ENCODE measurements at regions not wholly inside any gene's neighbourhood (a gene's known extent, or its start where the extent isn't known, plus 50 kb on each side); places are given as distances from the start of the nearest gene placed in this dataset.

GRCh38 chr6:169885131-169885530, 133.7 kb downstream of the ERMARD start:
- H3K4me2 ChIP-seq = no peak overlapping the region

GRCh38 chr6:169884158-169884557, 132.7 kb downstream of the ERMARD start:
- H3K9me3 ChIP-seq (ENCODE audit: low read depth) = no peaks in the 10 kb centered on the region
- H3K79me2 ChIP-seq = no peaks in the 10 kb centered on the region
- no peak overlapping the region for H3K4me2 ChIP-seq
- no peaks in the 10 kb centered on the region for H3K36me3 ChIP-seq (replicated peaks; ENCODE audit: insufficient read depth, low read depth)
- no peaks in the 10 kb centered on the region for H3K9me2 ChIP-seq (replicated peaks; ENCODE audit: insufficient read depth)
- no peaks in the 10 kb centered on the region for H3K4me1 ChIP-seq (ENCODE audit: insufficient read depth)
- no peak overlapping the region for H3K4me3 ChIP-seq
- TF ChIP-seq EZH2phosphoT487 (IDR thresholded peaks at IDR 0.05; ENCODE audit: low read depth, severe bottlenecking, unreplicated experiment) (no peak), EZH2 (IDR thresholded peaks at IDR 0.05; ENCODE audit: borderline replicate concordance) (no peak)
- TF ChIP-seq, protein P1, sequence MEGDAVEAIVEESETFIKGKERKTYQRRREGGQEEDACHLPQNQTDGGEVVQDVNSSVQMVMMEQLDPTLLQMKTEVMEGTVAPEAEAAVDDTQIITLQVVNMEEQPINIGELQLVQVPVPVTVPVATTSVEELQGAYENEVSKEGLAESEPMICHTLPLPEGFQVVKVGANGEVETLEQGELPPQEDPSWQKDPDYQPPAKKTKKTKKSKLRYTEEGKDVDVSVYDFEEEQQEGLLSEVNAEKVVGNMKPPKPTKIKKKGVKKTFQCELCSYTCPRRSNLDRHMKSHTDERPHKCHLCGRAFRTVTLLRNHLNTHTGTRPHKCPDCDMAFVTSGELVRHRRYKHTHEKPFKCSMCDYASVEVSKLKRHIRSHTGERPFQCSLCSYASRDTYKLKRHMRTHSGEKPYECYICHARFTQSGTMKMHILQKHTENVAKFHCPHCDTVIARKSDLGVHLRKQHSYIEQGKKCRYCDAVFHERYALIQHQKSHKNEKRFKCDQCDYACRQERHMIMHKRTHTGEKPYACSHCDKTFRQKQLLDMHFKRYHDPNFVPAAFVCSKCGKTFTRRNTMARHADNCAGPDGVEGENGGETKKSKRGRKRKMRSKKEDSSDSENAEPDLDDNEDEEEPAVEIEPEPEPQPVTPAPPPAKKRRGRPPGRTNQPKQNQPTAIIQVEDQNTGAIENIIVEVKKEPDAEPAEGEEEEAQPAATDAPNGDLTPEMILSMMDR (IDR thresholded peaks at IDR 0.05; ENCODE audit: poor library complexity) = no peak
- H3K27me3 ChIP-seq = peaks cover 21% of the 10 kb centered on the region
- H2AFZ ChIP-seq = no peak overlapping the region
- no peak for DNase-seq (ENCODE audit: low spot score)
- WGBS (ENCODE audit: low lambda C conversion rate, missing lambda C conversion rate) = 89% methylated on average over 6 of the region's 6 CpGs
- no peak overlapping the region for H3K27ac ChIP-seq
- no peaks in the 10 kb centered on the region for H4K20me1 ChIP-seq (ENCODE audit: insufficient read depth, poor library complexity, severe bottlenecking)

More at GRCh38 chr6:169885131-169885530, 133.7 kb downstream of the ERMARD start:
- no peak overlapping the region for H3K4me3 ChIP-seq
- DNase-seq (ENCODE audit: low spot score) = no peak
- no peak overlapping the region for H3K27ac ChIP-seq
- no peaks in the 10 kb centered on the region for H3K9me3 ChIP-seq (ENCODE audit: low read depth)
- H2AFZ ChIP-seq = no peak overlapping the region
- TF ChIP-seq EZH2 (IDR thresholded peaks at IDR 0.05; ENCODE audit: borderline replicate concordance) = no peak
- TF ChIP-seq, protein P1 (IDR thresholded peaks at IDR 0.05; ENCODE audit: poor library complexity) = no peak
- no peak for TF ChIP-seq EZH2phosphoT487 (IDR thresholded peaks at IDR 0.05; ENCODE audit: low read depth, severe bottlenecking, unreplicated experiment)
- H3K79me2 ChIP-seq = no peaks in the 10 kb centered on the region
- H3K4me1 ChIP-seq (ENCODE audit: insufficient read depth) = no peaks in the 10 kb centered on the region
- H4K20me1 ChIP-seq (ENCODE audit: insufficient read depth, poor library complexity, severe bottlenecking) = no peaks in the 10 kb centered on the region
- H3K27me3 ChIP-seq = peaks cover 21% of the 10 kb centered on the region
- no peaks in the 10 kb centered on the region for H3K36me3 ChIP-seq (replicated peaks; ENCODE audit: insufficient read depth, low read depth)
- H3K9me2 ChIP-seq (replicated peaks; ENCODE audit: insufficient read depth) = no peaks in the 10 kb centered on the region

DNA sequence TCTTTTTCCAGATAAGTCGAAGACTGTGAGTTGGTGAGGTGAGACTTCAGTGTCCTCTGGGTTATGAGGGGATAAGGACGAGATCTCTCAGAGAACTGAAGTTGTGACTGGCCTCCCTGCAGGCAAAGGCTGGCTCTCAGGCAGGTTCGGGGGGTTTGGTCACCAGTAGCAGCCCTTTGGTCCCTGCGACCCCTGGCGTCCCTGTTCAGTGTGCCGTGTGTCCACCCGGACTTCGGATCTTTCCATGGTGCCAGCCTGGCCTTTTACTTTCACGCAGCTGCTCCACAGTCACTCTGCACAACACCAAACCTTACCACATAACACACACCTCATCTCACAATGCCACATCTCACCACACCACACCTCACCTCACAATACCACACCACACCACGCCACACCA, 131.9 kb downstream of the ERMARD start:
- no peak overlapping the region for H3K4me2 ChIP-seq
- H3K36me3 ChIP-seq (replicated peaks; ENCODE audit: insufficient read depth, low read depth) = no peaks in the 10 kb centered on the region
- H3K9me2 ChIP-seq (replicated peaks; ENCODE audit: insufficient read depth) = no peaks in the 10 kb centered on the region
- no peak overlapping the region for H3K4me3 ChIP-seq
- peaks cover 19% of the 10 kb centered on the region for H3K27me3 ChIP-seq
- 90% methylated on average over 10 of the region's 10 CpGs for WGBS (ENCODE audit: low lambda C conversion rate, missing lambda C conversion rate)
- no peak overlapping the region for H2AFZ ChIP-seq
- no peaks in the 10 kb centered on the region for H4K20me1 ChIP-seq (ENCODE audit: insufficient read depth, poor library complexity, severe bottlenecking)
- no peaks in the 10 kb centered on the region for H3K79me2 ChIP-seq
- no peak for DNase-seq (ENCODE audit: low spot score)
- no peaks in the 10 kb centered on the region for H3K4me1 ChIP-seq (ENCODE audit: insufficient read depth)
- TF ChIP-seq EZH2phosphoT487 (IDR thresholded peaks at IDR 0.05; ENCODE audit: low read depth, severe bottlenecking, unreplicated experiment) (no peak), EZH2 (IDR thresholded peaks at IDR 0.05; ENCODE audit: borderline replicate concordance) (no peak)
- TF ChIP-seq, protein P1 (IDR thresholded peaks at IDR 0.05; ENCODE audit: poor library complexity) = no peak
- no peak overlapping the region for H3K27ac ChIP-seq
- H3K9me3 ChIP-seq (ENCODE audit: low read depth) = no peaks in the 10 kb centered on the region

- H3K4me1 ChIP-seq (ENCODE audit: insufficient read depth) = no peaks in the 10 kb centered on the region
- H3K36me3 ChIP-seq (replicated peaks; ENCODE audit: insufficient read depth, low read depth) = no peaks in the 10 kb centered on the region
- no peaks in the 10 kb centered on the region for H3K9me3 ChIP-seq (ENCODE audit: low read depth)
- peaks cover 17% of the 10 kb centered on the region for H3K27me3 ChIP-seq
- TF ChIP-seq, protein P1 (IDR thresholded peaks at IDR 0.05; ENCODE audit: poor library complexity) = no peak
- TF ChIP-seq EZH2phosphoT487 (IDR thresholded peaks at IDR 0.05; ENCODE audit: low read depth, severe bottlenecking, unreplicated experiment) (no peak), EZH2 (IDR thresholded peaks at IDR 0.05; ENCODE audit: borderline replicate concordance) (no peak)
- H3K79me2 ChIP-seq = no peaks in the 10 kb centered on the region
- 81% methylated on average over 13 of the region's 13 CpGs for WGBS (ENCODE audit: low lambda C conversion rate, missing lambda C conversion rate)
- H4K20me1 ChIP-seq (ENCODE audit: insufficient read depth, poor library complexity, severe bottlenecking) = no peaks in the 10 kb centered on the region
- no peaks in the 10 kb centered on the region for H3K9me2 ChIP-seq (replicated peaks; ENCODE audit: insufficient read depth)
- no peak overlapping the region for H3K27ac ChIP-seq
- H3K4me2 ChIP-seq = no peak overlapping the region
- no peak for DNase-seq (ENCODE audit: low spot score)
- no peak overlapping the region for H3K4me3 ChIP-seq
- H2AFZ ChIP-seq = no peak overlapping the region
Observed at GRCh38 chr6:169881976-169882375, 130.6 kb downstream of the ERMARD start.
